ENCODE measurements at regions not wholly inside any gene's neighbourhood (a gene's known extent, or its start where the extent isn't known, plus 50 kb on each side); places are given as distances from the start of the nearest gene placed in this dataset.

GRCh38 chr16:87552072-87552718 is 50.1 kb upstream of the JPH3 start:
- DNase-seq = no peak

GRCh38 chr16:87551487-87551886 is 50.8 kb upstream of the JPH3 start:
- no peak for DNase-seq

- no peak for DNase-seq
Observed at GRCh38 chr16:87550495-87550961, 51.8 kb upstream of the JPH3 start.

GRCh38 chr16:87549627-87550494 is 52.4 kb upstream of the JPH3 start:
- no peak for DNase-seq

GRCh38 chr16:87548046-87548445 is 54.3 kb upstream of the JPH3 start:
- no peak for DNase-seq

- DNase-seq = peak; percentile 94
Observed at GRCh38 chr16:87543436-87544191, 50.8 kb upstream of the ZCCHC14 start.

- DNase-seq = no peak
Observed at GRCh38 chr16:87542531-87543102, 49.8 kb upstream of the ZCCHC14 start.
